NCI-H2227 treated with DMSO at 0.1 percent for 48 hours (cell line): ENCODE measurements at regions not wholly inside any gene's neighbourhood (a gene's known extent, or its start where the extent isn't known, plus 50 kb on each side); places are given as distances from the start of the nearest gene placed in this dataset.
"Not testable (repeated sequence)": the region's sequence is repeated elsewhere in the genome, so short reads cannot be mapped to it uniquely, and the experiment has no call there.

ENCODE experiments used
- DNase-seq: peaks from one replicate; lab custom pipeline; 2025; lab: John Stamatoyannopoulos, UW

DNA sequence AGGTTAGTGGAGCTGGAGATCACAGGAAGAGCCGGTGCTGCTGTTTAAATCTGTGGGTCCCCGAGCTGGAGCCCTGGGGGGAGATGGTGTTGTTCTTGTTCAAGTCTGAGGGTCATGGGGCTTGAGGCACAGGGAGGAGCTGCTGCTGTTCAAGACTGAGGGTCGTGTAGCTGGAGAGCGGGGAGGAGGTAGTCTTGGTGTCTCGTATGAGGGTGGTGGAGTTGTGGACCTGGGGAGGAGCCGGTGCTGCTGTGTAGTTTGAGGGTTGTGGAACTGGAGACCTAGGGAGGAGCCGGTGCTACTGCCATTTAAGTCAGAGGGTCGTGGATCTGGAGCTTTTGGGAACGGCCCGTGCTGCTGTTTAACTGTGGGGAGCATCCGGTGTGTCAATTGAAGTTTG, 112.2 kb upstream of the SULF2 start:
- DNase-seq: no peak

GRCh38 chr20:47892681-47893080, 107.4 kb upstream of the SULF2 start:
- not testable (repeated sequence) for DNase-seq

DNA sequence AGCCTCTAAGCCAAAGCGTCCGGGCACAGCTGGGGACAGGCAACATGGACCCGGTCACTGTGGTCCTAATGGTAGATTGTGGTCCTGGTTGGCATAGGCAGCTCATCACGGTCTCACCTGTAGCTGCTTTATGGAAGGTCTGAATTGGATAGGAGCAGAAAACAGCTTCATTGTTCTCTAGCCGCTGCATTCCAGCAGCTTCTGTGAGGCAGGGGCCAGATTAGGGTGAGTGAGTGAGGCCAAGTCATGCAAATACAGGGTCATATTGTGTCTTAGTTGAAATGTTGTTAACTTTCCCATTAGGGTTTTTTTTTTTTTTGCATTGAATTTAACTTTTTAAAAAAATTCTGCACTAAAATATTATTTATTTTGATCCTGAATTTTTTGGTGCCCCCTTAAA, 105.4 kb upstream of the SULF2 start:
- DNase-seq: not testable (repeated sequence)

DNA sequence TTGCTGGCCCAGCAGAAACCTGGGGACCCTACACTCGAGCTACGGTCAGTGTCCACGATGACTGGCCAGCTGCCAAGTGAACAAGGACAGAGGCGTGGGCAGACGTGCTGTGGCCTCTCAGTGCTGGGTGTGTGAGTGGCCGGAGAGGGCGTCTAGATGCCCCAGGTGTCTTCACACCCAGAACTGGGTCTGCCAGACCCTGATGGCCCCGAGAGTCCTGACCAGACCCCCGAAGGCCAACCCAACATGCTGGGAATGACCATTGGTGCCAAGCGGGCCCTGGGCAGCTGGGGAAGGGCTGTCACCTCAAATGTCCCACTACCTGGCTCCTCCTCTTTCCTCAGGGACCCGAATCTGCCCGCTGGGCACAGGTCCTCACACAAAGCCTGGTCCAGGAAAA, 104.5 kb upstream of the SULF2 start:
- not testable (repeated sequence) for DNase-seq

DNA sequence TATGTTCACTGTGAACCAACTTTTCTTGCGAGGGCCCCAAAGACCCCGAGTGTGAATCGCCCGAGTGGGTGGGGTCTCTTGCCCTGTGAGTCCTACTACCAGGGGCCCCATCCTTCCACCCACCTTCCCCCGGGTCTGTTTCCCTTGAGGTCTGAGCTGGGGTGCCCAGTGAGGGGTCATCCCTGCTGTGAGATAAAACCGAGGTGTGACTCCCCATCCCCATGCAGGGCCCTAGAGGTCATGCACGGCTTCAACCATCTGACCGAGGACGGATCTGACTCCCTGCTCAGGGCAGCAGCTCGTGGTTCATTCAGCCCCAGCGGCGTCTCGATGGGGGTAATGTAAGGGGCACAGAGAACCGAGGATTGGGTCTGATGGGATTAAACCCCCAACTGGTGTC, 103.1 kb upstream of the SULF2 start:
- no peak for DNase-seq

GRCh38 chr20:47887477-47888080, 102.3 kb upstream of the SULF2 start:
- DNase-seq: no peak

- DNase-seq: no peak
Observed at GRCh38 chr20:47887064-47887463, 101.8 kb upstream of the SULF2 start.

- no peak for DNase-seq
Observed at GRCh38 chr20:47886454-47887041, 101.3 kb upstream of the SULF2 start.

DNA sequence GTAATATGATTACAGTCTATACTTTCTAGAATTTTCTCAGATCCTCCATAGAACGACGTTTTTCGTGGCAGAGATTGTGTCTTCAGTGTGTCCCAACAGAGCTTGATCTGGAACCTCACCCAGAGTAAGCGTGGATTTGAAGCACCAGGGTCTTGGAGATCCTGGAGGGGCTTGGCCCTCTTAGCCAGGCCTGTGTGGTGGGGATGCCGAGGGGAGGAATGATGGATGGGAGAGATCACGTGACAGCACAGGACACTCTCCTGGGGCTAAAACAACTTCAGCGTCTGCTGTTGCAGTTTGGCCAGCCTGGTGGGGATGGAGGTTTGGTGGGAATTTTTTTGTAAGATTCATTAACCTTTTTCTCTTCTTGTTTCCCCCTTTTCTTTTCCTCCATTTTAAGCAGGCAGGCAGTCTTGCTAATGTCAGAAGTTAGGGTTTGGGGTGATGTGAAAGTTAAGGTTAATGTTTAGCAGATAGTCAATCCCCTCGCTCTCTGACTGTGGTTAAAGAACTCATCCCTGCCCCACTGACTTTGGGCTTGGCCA, 100.7 kb upstream of the SULF2 start:
- no peak for DNase-seq

DNA sequence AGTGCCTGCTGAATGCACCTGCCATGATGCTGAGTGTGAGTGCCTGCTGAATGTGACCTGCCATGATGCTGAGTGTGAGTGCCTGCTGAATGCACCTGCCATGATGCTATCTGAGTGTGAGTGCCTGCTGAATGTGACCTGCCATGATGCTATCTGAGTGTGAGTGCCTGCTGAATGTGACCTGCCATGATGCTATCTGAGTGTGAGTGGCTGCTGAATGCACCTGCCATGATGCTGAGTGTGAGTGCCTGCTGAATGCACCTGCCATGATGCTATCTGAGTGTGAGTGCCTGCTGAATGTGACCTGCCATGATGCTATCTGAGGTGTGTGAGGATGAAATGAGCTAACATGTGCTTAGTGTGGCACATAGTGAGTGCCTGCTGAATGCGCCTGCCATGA, 98.7 kb upstream of the SULF2 start:
- not testable (repeated sequence) for DNase-seq

- no peak for DNase-seq
Observed at GRCh38 chr20:47883186-47883585, 97.9 kb upstream of the SULF2 start.

GRCh38 chr20:47879771-47880170, 94.5 kb upstream of the SULF2 start:
- no peak for DNase-seq

- no peak for DNase-seq
Observed at GRCh38 chr20:47878601-47879027, 93.3 kb upstream of the SULF2 start.

DNA sequence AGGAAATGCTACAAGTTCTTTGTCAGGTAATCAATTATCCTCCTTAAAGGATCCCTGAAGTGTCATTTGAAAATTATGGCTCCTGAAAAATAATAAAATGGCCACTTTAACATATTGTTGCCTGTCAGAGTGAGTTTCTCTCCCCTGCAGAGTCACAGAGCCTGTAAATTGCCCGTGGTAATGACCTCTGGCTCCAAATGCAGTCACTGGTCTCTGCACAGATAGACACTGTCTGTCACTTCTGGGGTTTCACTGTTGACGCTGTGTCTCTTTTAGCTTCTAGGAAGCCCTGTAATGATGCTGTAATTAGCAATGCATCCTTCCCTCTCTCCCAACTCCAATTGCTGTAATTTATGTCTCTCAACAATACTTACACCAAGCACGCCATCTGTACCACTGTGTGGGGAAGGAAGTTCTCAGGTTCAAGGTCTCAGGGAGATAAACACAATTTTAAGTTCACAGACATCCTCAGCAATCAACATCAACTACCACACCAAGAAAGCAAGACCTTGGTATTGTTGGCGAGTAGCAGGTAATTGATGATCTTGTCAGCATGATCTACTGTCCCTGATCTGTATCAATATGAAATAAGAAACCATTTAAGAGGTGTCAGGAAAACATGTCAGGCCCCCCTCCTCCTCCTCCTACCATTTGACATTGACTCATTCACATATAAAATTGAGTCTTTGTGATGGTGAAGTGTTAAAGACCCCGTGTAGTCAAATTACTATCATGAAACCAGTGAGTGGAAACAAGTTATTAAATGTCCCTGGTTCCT, 91.2 kb upstream of the SULF2 start:
- DNase-seq: peak; percentile 95

GRCh38 chr20:47875297-47876025, 90.2 kb upstream of the SULF2 start:
- DNase-seq: peak; percentile 56

DNA sequence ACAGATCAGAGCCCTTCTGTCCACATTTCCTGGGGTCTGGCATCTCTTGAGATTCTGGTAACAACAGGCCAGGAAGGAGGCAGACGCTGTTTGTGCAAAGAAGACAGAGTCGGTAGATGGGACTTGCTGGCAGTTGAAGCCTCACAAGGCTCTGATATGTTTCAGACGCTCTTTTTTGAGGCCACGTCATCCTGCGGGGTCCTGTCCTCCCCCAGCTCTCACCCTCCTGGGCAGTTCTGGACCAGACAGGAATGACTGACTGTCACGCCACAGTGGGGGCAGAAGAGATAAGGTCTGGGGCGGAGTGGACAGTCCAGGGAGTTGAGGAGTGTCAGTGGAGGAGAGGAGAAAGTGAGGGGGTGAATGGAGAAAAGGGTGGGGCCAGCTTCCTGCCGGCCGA, 87.1 kb upstream of the SULF2 start:
- DNase-seq: no peak

DNA sequence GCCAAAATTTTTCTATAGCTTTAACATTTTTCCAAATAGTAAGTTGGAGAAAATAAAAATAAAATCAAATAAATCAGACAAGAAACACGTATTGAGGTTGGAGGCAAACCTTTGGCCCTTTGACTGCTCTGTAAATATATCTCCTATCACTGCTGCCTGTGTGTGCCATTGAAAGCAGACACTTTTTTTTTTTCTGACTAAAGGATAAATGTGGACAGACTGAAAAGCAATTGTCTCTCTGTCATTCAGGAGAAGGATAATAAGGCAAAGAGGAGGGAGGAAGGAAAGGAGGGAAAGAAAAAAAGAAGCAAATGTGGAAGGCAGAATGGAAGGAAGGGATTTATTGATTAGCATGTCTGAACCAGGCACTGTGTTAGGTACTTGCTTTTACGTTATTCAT, 85.2 kb upstream of the SULF2 start:
- no peak for DNase-seq

DNA sequence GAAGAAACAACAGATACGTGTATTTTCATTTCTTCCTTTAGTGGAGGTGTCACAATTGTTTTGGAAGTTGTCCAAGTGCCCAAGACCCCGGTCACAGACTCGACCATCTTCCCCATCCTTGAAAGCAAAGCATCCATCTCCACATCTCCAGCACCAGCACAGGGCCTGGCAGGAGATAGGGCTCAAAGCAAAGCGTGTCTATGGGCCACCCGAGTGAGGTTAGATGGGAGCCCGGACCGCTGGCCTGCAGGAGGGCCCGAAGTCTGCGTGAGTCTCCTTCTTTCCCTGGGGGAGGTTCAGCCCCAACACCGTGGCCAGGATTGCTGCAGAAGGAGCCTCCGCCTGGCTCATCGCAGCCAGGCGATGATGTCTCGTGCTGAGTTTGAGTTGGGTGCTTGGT, 83.5 kb upstream of the SULF2 start:
- DNase-seq: no peak

GRCh38 chr20:47868236-47868635, 83.0 kb upstream of the SULF2 start:
- no peak for DNase-seq

- DNase-seq: no peak
Observed at GRCh38 chr20:47867831-47868230, 82.5 kb upstream of the SULF2 start.

GRCh38 chr20:47866480-47866879, 81.2 kb upstream of the SULF2 start:
- no peak for DNase-seq

- DNase-seq: no peak
Observed at GRCh38 chr20:47865912-47866311, 80.6 kb upstream of the SULF2 start.
